ENCODE measurements at regions not wholly inside any gene's neighbourhood (a gene's known extent, or its start where the extent isn't known, plus 50 kb on each side); places are given as distances from the start of the nearest gene placed in this dataset.

DNA sequence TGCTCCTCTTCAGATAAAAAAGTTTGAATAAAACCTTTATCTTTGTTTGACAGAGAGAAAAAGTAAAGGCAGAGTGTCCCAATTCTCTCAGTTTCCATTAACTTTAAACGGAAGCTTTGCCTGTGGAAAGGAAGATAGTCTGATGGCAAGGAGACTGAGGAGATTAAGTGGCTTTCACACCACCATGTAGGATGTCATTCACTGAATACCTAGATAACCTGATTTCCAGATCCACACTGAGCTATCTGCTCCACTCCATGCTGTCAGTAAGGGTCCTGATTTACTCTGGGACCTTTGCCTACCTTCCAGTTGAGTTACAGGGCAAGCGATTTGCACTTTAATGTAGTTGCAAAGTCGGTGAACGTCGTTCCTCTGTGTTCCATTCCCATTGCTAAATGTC lies 233.4 kb upstream of the TBL1XR1 start:
- 92% methylated on average over 5 of the region's 5 CpGs for WGBS
- TF ChIP-seq TAF1 (conservative IDR thresholded peaks at IDR 0.05) (no peak), SP1 (IDR thresholded peaks at IDR 0.05) (no peak), HNF4A (conservative IDR thresholded peaks at IDR 0.05) (no peak), NR2F2 (IDR thresholded peaks at IDR 0.05) (no peak), HNF4G (IDR thresholded peaks at IDR 0.05) (no peak)
- TF ChIP-seq, protein P1, sequence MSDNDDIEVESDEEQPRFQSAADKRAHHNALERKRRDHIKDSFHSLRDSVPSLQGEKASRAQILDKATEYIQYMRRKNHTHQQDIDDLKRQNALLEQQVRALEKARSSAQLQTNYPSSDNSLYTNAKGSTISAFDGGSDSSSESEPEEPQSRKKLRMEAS (IDR thresholded peaks at IDR 0.05), result no peak
- TF ChIP-seq, protein P2, sequence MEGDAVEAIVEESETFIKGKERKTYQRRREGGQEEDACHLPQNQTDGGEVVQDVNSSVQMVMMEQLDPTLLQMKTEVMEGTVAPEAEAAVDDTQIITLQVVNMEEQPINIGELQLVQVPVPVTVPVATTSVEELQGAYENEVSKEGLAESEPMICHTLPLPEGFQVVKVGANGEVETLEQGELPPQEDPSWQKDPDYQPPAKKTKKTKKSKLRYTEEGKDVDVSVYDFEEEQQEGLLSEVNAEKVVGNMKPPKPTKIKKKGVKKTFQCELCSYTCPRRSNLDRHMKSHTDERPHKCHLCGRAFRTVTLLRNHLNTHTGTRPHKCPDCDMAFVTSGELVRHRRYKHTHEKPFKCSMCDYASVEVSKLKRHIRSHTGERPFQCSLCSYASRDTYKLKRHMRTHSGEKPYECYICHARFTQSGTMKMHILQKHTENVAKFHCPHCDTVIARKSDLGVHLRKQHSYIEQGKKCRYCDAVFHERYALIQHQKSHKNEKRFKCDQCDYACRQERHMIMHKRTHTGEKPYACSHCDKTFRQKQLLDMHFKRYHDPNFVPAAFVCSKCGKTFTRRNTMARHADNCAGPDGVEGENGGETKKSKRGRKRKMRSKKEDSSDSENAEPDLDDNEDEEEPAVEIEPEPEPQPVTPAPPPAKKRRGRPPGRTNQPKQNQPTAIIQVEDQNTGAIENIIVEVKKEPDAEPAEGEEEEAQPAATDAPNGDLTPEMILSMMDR (IDR thresholded peaks at IDR 0.05; ENCODE audit: low read depth, low read length, missing input control), result no peak
- H3K4me3 ChIP-seq (ENCODE audit: low read depth in 1 of 3, low read length in 3 of 3), result no peak overlapping the region

DNA sequence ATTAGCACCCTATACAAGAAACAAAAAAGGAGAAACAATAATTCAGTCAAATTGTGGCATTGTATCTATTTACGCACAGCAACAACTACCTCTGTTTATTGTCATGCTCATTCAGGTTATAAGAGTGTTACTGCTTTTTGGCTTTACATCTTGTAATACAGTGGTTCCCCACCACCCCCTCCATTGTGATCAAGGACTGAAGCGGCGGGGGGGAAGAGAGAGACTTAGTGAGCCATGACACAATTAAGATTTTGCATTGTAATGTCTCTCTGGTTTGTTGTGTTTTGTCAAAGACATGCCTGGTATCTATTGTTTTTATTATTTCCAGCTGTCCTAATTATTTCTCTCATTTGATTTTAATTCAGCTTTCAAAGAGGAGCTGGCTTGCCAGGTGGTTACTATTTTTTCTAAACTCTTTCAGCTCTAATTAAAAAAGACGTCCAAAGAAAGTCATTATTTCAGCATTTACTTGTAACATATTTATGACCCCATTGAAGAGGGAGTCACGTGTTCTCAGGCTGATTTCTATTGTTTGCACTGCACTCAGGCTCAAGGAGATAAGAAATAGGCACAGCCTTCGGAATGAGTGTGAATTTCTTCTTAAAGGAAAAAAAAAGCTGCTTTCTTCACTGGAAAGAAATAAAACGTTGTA lies 234.4 kb upstream of the TBL1XR1 start:
- Histone ChIP-seq H3K9me3 (ENCODE audit: control insufficient read depth in 4 of 4, low read length in 3 of 4) (no peaks in the 10 kb centered on the region), H3K4me3 (ENCODE audit: low read depth in 1 of 3, low read length in 3 of 3) (no peak overlapping the region), H3K27me3 (ENCODE audit: control insufficient read depth in 4 of 4, insufficient read depth in 4 of 4, low read length in 3 of 4) (no peaks in the 10 kb centered on the region), H3K9ac (ENCODE audit: low read depth in 1 of 2, low read length in 2 of 2) (no peak overlapping the region), H3K36me3 (ENCODE audit: control insufficient read depth in 4 of 4, insufficient read depth in 3 of 4, low read depth in 1 of 4, low read length in 3 of 4) (no peaks in the 10 kb centered on the region), H3K27ac (ENCODE audit: low read depth in 1 of 2, low read length in 2 of 2) (no peak overlapping the region), H3K4me1 (ENCODE audit: control insufficient read depth in 4 of 4, insufficient read depth in 4 of 4, low read length in 3 of 4) (no peaks in the 10 kb centered on the region)
- TF ChIP-seq NR2F2 (IDR thresholded peaks at IDR 0.05) (no peak), RXRA (IDR thresholded peaks at IDR 0.05) (no peak), FOXA1 (IDR thresholded peaks at IDR 0.05) (no peak), JUND (IDR thresholded peaks at IDR 0.05) (no peak), FOXA2 (IDR thresholded peaks at IDR 0.05) (no peak), EGR1 (IDR thresholded peaks at IDR 0.05; ENCODE audit: low read depth in 2 of 2) (no peak), YY1 (IDR thresholded peaks at IDR 0.05) (no peak), HNF4G (IDR thresholded peaks at IDR 0.05) (no peak), SP1 (IDR thresholded peaks at IDR 0.05) (no peak)
- TF ChIP-seq, protein P3, sequence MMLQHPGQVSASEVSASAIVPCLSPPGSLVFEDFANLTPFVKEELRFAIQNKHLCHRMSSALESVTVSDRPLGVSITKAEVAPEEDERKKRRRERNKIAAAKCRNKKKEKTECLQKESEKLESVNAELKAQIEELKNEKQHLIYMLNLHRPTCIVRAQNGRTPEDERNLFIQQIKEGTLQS (IDR thresholded peaks at IDR 0.05), result no peak
- TF ChIP-seq, protein P2 (IDR thresholded peaks at IDR 0.05; ENCODE audit: low read depth, low read length, missing input control), result no peak
- TF ChIP-seq, protein P4, sequence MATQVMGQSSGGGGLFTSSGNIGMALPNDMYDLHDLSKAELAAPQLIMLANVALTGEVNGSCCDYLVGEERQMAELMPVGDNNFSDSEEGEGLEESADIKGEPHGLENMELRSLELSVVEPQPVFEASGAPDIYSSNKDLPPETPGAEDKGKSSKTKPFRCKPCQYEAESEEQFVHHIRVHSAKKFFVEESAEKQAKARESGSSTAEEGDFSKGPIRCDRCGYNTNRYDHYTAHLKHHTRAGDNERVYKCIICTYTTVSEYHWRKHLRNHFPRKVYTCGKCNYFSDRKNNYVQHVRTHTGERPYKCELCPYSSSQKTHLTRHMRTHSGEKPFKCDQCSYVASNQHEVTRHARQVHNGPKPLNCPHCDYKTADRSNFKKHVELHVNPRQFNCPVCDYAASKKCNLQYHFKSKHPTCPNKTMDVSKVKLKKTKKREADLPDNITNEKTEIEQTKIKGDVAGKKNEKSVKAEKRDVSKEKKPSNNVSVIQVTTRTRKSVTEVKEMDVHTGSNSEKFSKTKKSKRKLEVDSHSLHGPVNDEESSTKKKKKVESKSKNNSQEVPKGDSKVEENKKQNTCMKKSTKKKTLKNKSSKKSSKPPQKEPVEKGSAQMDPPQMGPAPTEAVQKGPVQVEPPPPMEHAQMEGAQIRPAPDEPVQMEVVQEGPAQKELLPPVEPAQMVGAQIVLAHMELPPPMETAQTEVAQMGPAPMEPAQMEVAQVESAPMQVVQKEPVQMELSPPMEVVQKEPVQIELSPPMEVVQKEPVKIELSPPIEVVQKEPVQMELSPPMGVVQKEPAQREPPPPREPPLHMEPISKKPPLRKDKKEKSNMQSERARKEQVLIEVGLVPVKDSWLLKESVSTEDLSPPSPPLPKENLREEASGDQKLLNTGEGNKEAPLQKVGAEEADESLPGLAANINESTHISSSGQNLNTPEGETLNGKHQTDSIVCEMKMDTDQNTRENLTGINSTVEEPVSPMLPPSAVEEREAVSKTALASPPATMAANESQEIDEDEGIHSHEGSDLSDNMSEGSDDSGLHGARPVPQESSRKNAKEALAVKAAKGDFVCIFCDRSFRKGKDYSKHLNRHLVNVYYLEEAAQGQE (IDR thresholded peaks at IDR 0.05), result no peak
- no peak for DNase-seq (ENCODE audit: low spot score)
- WGBS, result 64% methylated on average over 7 of the region's 7 CpGs

More for the DNA sequence above, 233.4 kb upstream of the TBL1XR1 start:
- Histone ChIP-seq H3K27me3 (ENCODE audit: control insufficient read depth in 4 of 4, insufficient read depth in 4 of 4, low read length in 3 of 4) (no peaks in the 10 kb centered on the region), H3K9me3 (ENCODE audit: control insufficient read depth in 4 of 4, low read length in 3 of 4) (no peaks in the 10 kb centered on the region), H3K4me1 (ENCODE audit: control insufficient read depth in 4 of 4, insufficient read depth in 4 of 4, low read length in 3 of 4) (no peaks in the 10 kb centered on the region), H3K27ac (ENCODE audit: low read depth in 1 of 2, low read length in 2 of 2) (no peak overlapping the region), H3K36me3 (ENCODE audit: control insufficient read depth in 4 of 4, insufficient read depth in 3 of 4, low read depth in 1 of 4, low read length in 3 of 4) (no peaks in the 10 kb centered on the region), H3K9ac (ENCODE audit: low read depth in 1 of 2, low read length in 2 of 2) (no peak overlapping the region)
- no peak for DNase-seq (ENCODE audit: low spot score)
